K562 (cell line): ENCODE measurements at regions not wholly inside any gene's neighbourhood (a gene's known extent, or its start where the extent isn't known, plus 50 kb on each side); places are given as distances from the start of the nearest gene placed in this dataset.

Source experiments
- ATAC-seq: fragments of 200-7000 bp; cut with Tn5 transposase; 3 replicates; pipeline ENCODE4 v1.9.1; 2020; ENCODE audit warnings: moderate library complexity
- BruUV-seq: library from RNA; stranded (reverse); fragments of 400-500 nt; replicated peaks from 2 replicates; lab custom pipeline; 2021; lab: Mats Ljungman, UMichigan
- CTCF ChIA-PET: fragments of 300-600 bp; formaldehyde crosslinking; extraction: SDS; loops from one replicate; lab custom pipeline; 2021; ENCODE audit warnings: low intra/inter-chr PET ratio; lab: Yijun Ruan, JAX
- POLR2A ChIA-PET: fragments of 300-600, 350-650 bp; sonication (Branson Sonifier 250); formaldehyde crosslinking; extraction: SDS; loops from one replicate; lab custom pipeline; 2021; ENCODE audit warnings: antibody characterized with exemption, inconsistent platforms; lab: Yijun Ruan, JAX
- DNase-seq, 4 experiments: peaks; one replicate each; pipeline versions ENCODE4 v3.0.0 to v3.0.0-alpha.2; 2011 to 2018; ENCODE audit warnings: low spot score in 3 of 4, mixed read lengths in 3 of 4; ENCODE audit errors: extremely low read depth in 1 of 4
- FAIRE-seq: peaks from 2 replicates; lab custom pipeline; 2011; peaks lifted over from hg19 to GRCh38; lab: Jason Lieb, UNC
- H2AFZ ChIP-seq: 2 replicates; pipeline ENCODE4 v1.6.0; 2011; ENCODE audit warnings: low read depth, low read length, control low read depth, inconsistent platforms
- H3K27ac ChIP-seq: fragments of 200-600 bp; 3 replicates; pipeline ENCODE4 v1.8.0; 2011; ENCODE audit warnings: low read depth, mild to moderate bottlenecking, control low read depth, inconsistent platforms, low read length, moderate library complexity, mixed read lengths; ENCODE audit errors: extremely low read depth
- H3K27me3 ChIP-seq, 2 experiments: fragments of 300-600 bp in 1 of 2; 2 replicates in 1 of 2; 3 replicates in 1 of 2; pipeline versions ENCODE4 v1.6.0 to v1.8.0; 2011; ENCODE audit warnings: inconsistent platforms in 2 of 2, low read length in 2 of 2, mild to moderate bottlenecking in 1 of 2, mixed read lengths in 1 of 2, moderate library complexity in 1 of 2; ENCODE audit not compliant: control insufficient read depth in 2 of 2, insufficient read depth in 2 of 2
- H3K36me3 ChIP-seq: fragments of 300-600 bp; 3 replicates; pipeline ENCODE4 v1.8.0; 2011; ENCODE audit warnings: mild to moderate bottlenecking, low read length, inconsistent platforms; ENCODE audit not compliant: control insufficient read depth, insufficient read depth
- H3K4me1 ChIP-seq, 2 experiments: fragments of 200-600 bp in 1 of 2; replicated peaks in 1 of 2; 2 replicates in 1 of 2; 3 replicates in 1 of 2; pipeline versions ENCODE4 v1.5.1 to v1.8.0; 2011; ENCODE audit warnings: inconsistent platforms in 2 of 2, low read length in 2 of 2, mild to moderate bottlenecking in 1 of 2, mixed read lengths in 1 of 2, moderate library complexity in 1 of 2; ENCODE audit not compliant: control insufficient read depth in 2 of 2, insufficient read depth in 2 of 2
- H3K4me2 ChIP-seq: 2 replicates; pipeline ENCODE4 v1.6.1; 2011; ENCODE audit warnings: low read length, control low read depth, inconsistent platforms, mixed read lengths; ENCODE audit not compliant: insufficient read depth
- H3K4me3 ChIP-seq: fragments of 200-600 bp; sonication (generic), shearing (Covaris generic); 2 replicates; pipeline ENCODE4 v1.5.1; 2016; ENCODE audit warnings: control low read depth, inconsistent platforms
- H3K79me2 ChIP-seq: fragments of 200-600 bp; 3 replicates; pipeline ENCODE4 v1.8.0; 2011; ENCODE audit warnings: low read length, inconsistent platforms; ENCODE audit not compliant: control insufficient read depth, insufficient read depth
- H3K9ac ChIP-seq, 2 experiments: 2 replicates each; pipeline versions ENCODE4 v1.6.0 to v1.6.1; 2011; ENCODE audit warnings: low read depth in 2 of 2, low read length in 2 of 2, control low read depth in 1 of 2, inconsistent platforms in 1 of 2, mild to moderate bottlenecking in 1 of 2, mixed read lengths in 1 of 2; ENCODE audit not compliant: insufficient read depth in 1 of 2
- H3K9me1 ChIP-seq: one replicate; pipeline ENCODE4 v1.6.0; 2011; ENCODE audit warnings: inconsistent platforms, mild to moderate bottlenecking, low read length, moderate library complexity; ENCODE audit not compliant: control insufficient read depth, insufficient read depth
- H3K9me3 ChIP-seq: replicated peaks from 2 replicates; pipeline ENCODE4 v1.5.1; 2011; ENCODE audit warnings: low read depth, low read length, inconsistent platforms; ENCODE audit not compliant: control insufficient read depth, insufficient read depth
- H4K20me1 ChIP-seq: replicated peaks from 2 replicates; pipeline ENCODE4 v1.6.1; 2011; ENCODE audit warnings: low read length, inconsistent platforms, mixed read lengths; ENCODE audit not compliant: control insufficient read depth, insufficient read depth
- CBFA2T2 ChIP-seq: fragments of 450-650 bp; conservative IDR thresholded peaks from 2 replicates; pipeline ENCODE4 v1.6.1; 2017; ENCODE audit warnings: mild to moderate bottlenecking
- GATA2 ChIP-seq: sonication (generic); formaldehyde crosslinking; IDR thresholded peaks from 2 replicates; pipeline ENCODE4 v1.4.0; 2020; ENCODE audit warnings: mild to moderate bottlenecking, missing genetic modification reagents
- HIVEP1 ChIP-seq: fragments of 250-450 bp; sonication (Bioruptor Pico); IDR thresholded peaks from 2 replicates; pipeline ENCODE4 v1.4.0; 2020; ENCODE audit warnings: mild to moderate bottlenecking
- MAFG ChIP-seq: fragments of 450-650 bp; conservative IDR thresholded peaks from 2 replicates; pipeline ENCODE4 v1.6.1; 2016; ENCODE audit warnings: missing genetic modification characterization, missing compliant biosample characterization
- SIX5 ChIP-seq, 2 experiments: IDR thresholded peaks; 2 replicates each; pipeline ENCODE4 v1.6.1; 2011; ENCODE audit warnings: low read length in 2 of 2, borderline replicate concordance in 1 of 2, low read depth in 1 of 2, mild to moderate bottlenecking in 1 of 2, moderate library complexity in 1 of 2; ENCODE audit not compliant: insufficient read depth in 1 of 2
- SOX6 ChIP-seq: fragments of 450-650 bp; IDR thresholded peaks from 2 replicates; pipeline ENCODE4 v1.6.1; 2014; ENCODE audit warnings: mild to moderate bottlenecking
- USF2 ChIP-seq: sonication (generic); formaldehyde crosslinking; IDR thresholded peaks from 2 replicates; pipeline ENCODE4 v1.5.0; 2020; ENCODE audit warnings: missing genetic modification reagents
- ZBTB9 ChIP-seq: fragments of 450-650 bp; formaldehyde crosslinking; IDR thresholded peaks from 2 replicates; pipeline ENCODE4 v1.4.0; 2020; ENCODE audit warnings: mild to moderate bottlenecking, moderate library complexity
- ZNF695 ChIP-seq: fragments of 450-650 bp; formaldehyde crosslinking; IDR thresholded peaks from 2 replicates; pipeline ENCODE4 v1.4.0; 2020; ENCODE audit warnings: mild to moderate bottlenecking, moderate library complexity
- ZNF79 ChIP-seq: fragments of 250-450 bp; sonication (Bioruptor Pico); IDR thresholded peaks from 2 replicates; pipeline ENCODE4 v1.4.0; 2020; ENCODE audit warnings: low read depth, mild to moderate bottlenecking, moderate library complexity
- WGBS: fragments of 100-300 bp; shearing (Covaris generic); methylation state at CpG from one replicate; pipeline ENCODE4 v1.1.6; 2016; ENCODE audit warnings: low coverage, mixed read lengths; ENCODE audit not compliant: insufficient coverage; ENCODE audit errors: missing lambda C conversion rate; 5-methylcytosine and 5-hydroxymethylcytosine counted together
- in situ Hi-C: fragments of 300-500 bp; cut with MboI; formaldehyde crosslinking; loops from 4 replicates; pipeline ENCODE4 v1.15.0; 2018; ENCODE audit warnings: inconsistent platforms, mixed read lengths
- intact Hi-C: fragments of 100-400 bp; cut with micrococcal nuclease; formaldehyde crosslinking; loops from 2 replicates; pipeline ENCODE4 v1.14.2; 2022

GRCh38 chr1:199151634-199152425 is 513.0 kb downstream of the PTPRC start:
- POLR2A ChIA-PET: no interaction called here
- H3K36me3 ChIP-seq: no peaks in the 10 kb centered on the region
- no peaks in the 10 kb centered on the region for H3K27me3 ChIP-seq
- no peaks in the 10 kb centered on the region; the same call in 1 of the 2 replicates for H3K9me3 ChIP-seq
- H3K4me3 ChIP-seq: no peak overlapping the region
- no peaks in the 10 kb centered on the region for H3K9me1 ChIP-seq
- FAIRE-seq (no peak), DNase-seq (no peak), ATAC-seq (no peak)
- no TSS peak for BruUV-seq
- H3K27ac ChIP-seq: no peak overlapping the region
- no peaks in the 10 kb centered on the region for H3K79me2 ChIP-seq
- no peak overlapping the region for H3K9ac ChIP-seq
- no peaks in the 10 kb centered on the region for H4K20me1 ChIP-seq
- CTCF ChIA-PET: interaction anchor here (0.6 kb wide), 1 partner anchor 13 kb away, joined by 4 read pairs; no protein-coding TSS in a partner anchor
- no peak overlapping the region for H3K4me2 ChIP-seq
- intact Hi-C loops (no loop called here), in situ Hi-C loops (no loop called here)
- H2AFZ ChIP-seq: no peak overlapping the region
- TF ChIP-seq ZBTB9 (no peak), USF2 (CRISPR knock-in tag) (no peak), SOX6 (no peak), SIX5 (IDR thresholded peaks at IDR 0.05; ENCODE audit: borderline replicate concordance in 1 of 2, insufficient read depth in 1 of 2, low read depth in 1 of 2, low read length in 2 of 2) (no peak), ZNF695 (CRISPR knock-in tag) (no peak), HIVEP1 (no peak), CBFA2T2 (no peak), GATA2 (no peak), ZNF79 (CRISPR knock-in tag) (no peak), MAFG (tag) (no peak)
- H3K4me1 ChIP-seq: no peaks in the 10 kb centered on the region
- WGBS: 5% methylated on average over 6 of the region's 6 CpGs
